Panc1 (cell line): ENCODE measurements at regions not wholly inside any gene's neighbourhood (a gene's known extent, or its start where the extent isn't known, plus 50 kb on each side); places are given as distances from the start of the nearest gene placed in this dataset.

Experiments
- ATAC-seq: fragments of 200-7000 bp; cut with Tn5 transposase; 2 replicates; pipeline ENCODE4 v1.9.1; 2020; ENCODE audit warnings: mild to moderate bottlenecking, moderate library complexity
- BruUV-seq: library from RNA; stranded (reverse); fragments of 400-500 nt; replicated peaks from 2 replicates; lab custom pipeline; 2021; lab: Mats Ljungman, UMichigan
- CTCF ChIA-PET: fragments of 300-600 bp; sonication (Branson Sonifier 250); formaldehyde crosslinking; loops from one replicate; lab custom pipeline; 2022; ENCODE audit warnings: antibody characterized with exemption; lab: Charles Lee
- POLR2A ChIA-PET: fragments of 300-600 bp; sonication (Branson Sonifier 250); formaldehyde crosslinking; loops from one replicate; lab custom pipeline; 2022; ENCODE audit warnings: antibody characterized with exemption; lab: Charles Lee
- DNase-seq: peaks from one replicate; pipeline ENCODE4 v3.0.0-alpha.2; 2010; ENCODE audit warnings: low read depth, low spot score
- H3K27ac ChIP-seq: 2 replicates; pipeline ENCODE4 v1.5.1; 2011; ENCODE audit warnings: mild to moderate bottlenecking, low read length, inconsistent platforms
- H3K27me3 ChIP-seq: fragments of 200-500 bp; sonication (Bioruptor generic); 2 replicates; pipeline ENCODE4 v1.6.0; 2014; ENCODE audit warnings: low read length, inconsistent platforms; ENCODE audit not compliant: control insufficient read depth, insufficient read depth
- H3K36me3 ChIP-seq: fragments of 200-500 bp; sonication (Bioruptor generic); 2 replicates; pipeline ENCODE4 v1.5.1; 2014; ENCODE audit warnings: inconsistent platforms, mild to moderate bottlenecking, low read length, moderate library complexity; ENCODE audit not compliant: control insufficient read depth, insufficient read depth
- H3K4me1 ChIP-seq: 2 replicates; pipeline ENCODE4 v1.5.1; 2011; ENCODE audit warnings: inconsistent platforms, mild to moderate bottlenecking, low read length, moderate library complexity; ENCODE audit not compliant: control insufficient read depth, insufficient read depth
- H3K4me3 ChIP-seq, 2 experiments: 2 replicates each; pipeline ENCODE4 v1.5.1; 2011 to 2012; ENCODE audit warnings: low read depth in 2 of 2, low read length in 2 of 2, mild to moderate bottlenecking in 2 of 2, inconsistent platforms in 1 of 2, moderate library complexity in 1 of 2
- H3K9me3 ChIP-seq: fragments of 200-500 bp; sonication (Bioruptor generic); 2 replicates; pipeline ENCODE4 v1.5.1; 2014; ENCODE audit warnings: low read depth, mild to moderate bottlenecking, inconsistent platforms, low read length, moderate library complexity; ENCODE audit not compliant: control insufficient read depth, insufficient read depth
- POLR2AphosphoS5 ChIP-seq: IDR thresholded peaks from 2 replicates; pipeline ENCODE4 v1.6.1; 2012; ENCODE audit warnings: mild to moderate bottlenecking, low read depth, low read length, moderate library complexity
- SIN3A ChIP-seq: IDR thresholded peaks from 2 replicates; pipeline ENCODE4 v1.6.1; 2012; ENCODE audit warnings: low read depth, mild to moderate bottlenecking, low read length, moderate library complexity, borderline replicate concordance; ENCODE audit not compliant: insufficient read depth
- TCF7L2 ChIP-seq: IDR thresholded peaks from 2 replicates; pipeline ENCODE4 v1.6.1; 2011; ENCODE audit warnings: mild to moderate bottlenecking, low read depth, low read length, inconsistent platforms
- in situ Hi-C: cut with HindIII; loops from 2 replicates; pipeline ENCODE4 v1.10.0; 2016; ENCODE audit warnings: low sequenced_read_pairs, low pct_unique_long_range_greater_than_20kb
- intact Hi-C: fragments of 100-400 bp; cut with micrococcal nuclease; formaldehyde crosslinking; loops from one replicate; pipeline ENCODE4 v1.10.0; 2022; ENCODE audit not compliant: unreplicated experiment
- TF ChIP-seq, protein P1 (sequence below): fragments of 450-650 bp; IDR thresholded peaks from 2 replicates; pipeline ENCODE4 v1.5.1; 2017; ENCODE audit warnings: mild to moderate bottlenecking
- TF ChIP-seq, protein P2 (sequence below), 2 experiments: IDR thresholded peaks; 2 replicates each; pipeline ENCODE4 v1.6.1; 2011 to 2012; ENCODE audit warnings: low read depth in 2 of 2, control low read depth in 1 of 2, low read length in 1 of 2, mild to moderate bottlenecking in 1 of 2, moderate library complexity in 1 of 2; ENCODE audit not compliant: insufficient read depth in 1 of 2

DNA sequence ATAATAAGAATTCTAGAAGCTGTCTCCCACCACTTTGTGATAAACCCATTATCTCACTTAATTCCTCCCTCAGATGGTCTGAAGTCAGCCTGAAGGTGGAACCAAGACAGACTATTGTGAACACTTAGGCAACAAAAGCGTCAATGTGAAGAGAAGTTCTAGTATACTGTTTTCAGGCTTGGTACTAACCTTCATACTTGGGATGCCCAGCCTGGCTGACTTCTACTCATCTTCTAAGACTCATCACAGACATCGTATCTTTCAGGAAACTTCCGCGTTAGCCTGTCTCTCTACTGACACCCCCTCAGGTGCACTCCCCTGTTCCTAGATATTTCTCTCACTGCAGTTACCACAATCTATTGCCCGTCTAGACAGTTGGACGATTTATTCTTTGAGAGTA lies 201.2 kb downstream of the SATB1 start:
- no peak overlapping the region for H3K4me3 ChIP-seq
- in situ Hi-C loops (no loop called here), intact Hi-C loops (no loop called here)
- ATAC-seq, result no peak
- no peak overlapping the region for H3K27ac ChIP-seq
- TF ChIP-seq, protein P1, sequence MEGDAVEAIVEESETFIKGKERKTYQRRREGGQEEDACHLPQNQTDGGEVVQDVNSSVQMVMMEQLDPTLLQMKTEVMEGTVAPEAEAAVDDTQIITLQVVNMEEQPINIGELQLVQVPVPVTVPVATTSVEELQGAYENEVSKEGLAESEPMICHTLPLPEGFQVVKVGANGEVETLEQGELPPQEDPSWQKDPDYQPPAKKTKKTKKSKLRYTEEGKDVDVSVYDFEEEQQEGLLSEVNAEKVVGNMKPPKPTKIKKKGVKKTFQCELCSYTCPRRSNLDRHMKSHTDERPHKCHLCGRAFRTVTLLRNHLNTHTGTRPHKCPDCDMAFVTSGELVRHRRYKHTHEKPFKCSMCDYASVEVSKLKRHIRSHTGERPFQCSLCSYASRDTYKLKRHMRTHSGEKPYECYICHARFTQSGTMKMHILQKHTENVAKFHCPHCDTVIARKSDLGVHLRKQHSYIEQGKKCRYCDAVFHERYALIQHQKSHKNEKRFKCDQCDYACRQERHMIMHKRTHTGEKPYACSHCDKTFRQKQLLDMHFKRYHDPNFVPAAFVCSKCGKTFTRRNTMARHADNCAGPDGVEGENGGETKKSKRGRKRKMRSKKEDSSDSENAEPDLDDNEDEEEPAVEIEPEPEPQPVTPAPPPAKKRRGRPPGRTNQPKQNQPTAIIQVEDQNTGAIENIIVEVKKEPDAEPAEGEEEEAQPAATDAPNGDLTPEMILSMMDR, result no peak
- no peak for TF ChIP-seq SIN3A
- H3K9me3 ChIP-seq, result no peaks in the 10 kb centered on the region
- BruUV-seq, result no TSS peak
- ChIA-PET POLR2A (no interaction called here), CTCF (no interaction called here)
- no peaks in the 10 kb centered on the region for H3K36me3 ChIP-seq
- DNase-seq, result no peak
- no peaks in the 10 kb centered on the region for H3K27me3 ChIP-seq
- H3K4me1 ChIP-seq, result no peaks in the 10 kb centered on the region

DNA sequence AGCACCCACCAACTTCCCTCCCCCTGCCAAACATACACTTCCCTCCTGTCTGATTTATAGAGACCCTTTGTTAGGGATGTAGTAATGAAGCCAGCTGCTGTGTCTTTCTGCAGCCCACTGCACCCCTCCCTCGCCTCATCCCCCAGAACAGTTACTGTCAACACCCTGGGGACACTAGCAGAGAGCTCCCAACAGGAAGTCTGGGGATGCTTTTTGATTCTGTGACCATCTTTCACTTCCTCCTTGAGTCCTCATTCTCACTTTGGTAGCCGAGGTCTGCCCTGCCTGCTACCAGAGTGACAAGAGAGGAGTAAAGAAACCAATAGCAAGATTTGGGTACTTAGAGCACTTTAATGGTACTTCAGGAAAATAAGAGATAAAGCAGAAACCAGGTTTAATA lies 201.6 kb downstream of the SATB1 start:
- BruUV-seq, result no TSS peak
- intact Hi-C loops, result no loop called here
- ATAC-seq (no peak), DNase-seq (no peak)
- Histone ChIP-seq H3K4me1 (no peaks in the 10 kb centered on the region), H3K9me3 (no peaks in the 10 kb centered on the region), H3K27me3 (no peaks in the 10 kb centered on the region), H3K36me3 (no peaks in the 10 kb centered on the region), H3K4me3 (no peak overlapping the region), H3K27ac (no peak overlapping the region)
- TF ChIP-seq SIN3A (no peak), POLR2AphosphoS5 (no peak), TCF7L2 (no peak)
- TF ChIP-seq, protein P1, result no peak
- TF ChIP-seq, protein P2, sequence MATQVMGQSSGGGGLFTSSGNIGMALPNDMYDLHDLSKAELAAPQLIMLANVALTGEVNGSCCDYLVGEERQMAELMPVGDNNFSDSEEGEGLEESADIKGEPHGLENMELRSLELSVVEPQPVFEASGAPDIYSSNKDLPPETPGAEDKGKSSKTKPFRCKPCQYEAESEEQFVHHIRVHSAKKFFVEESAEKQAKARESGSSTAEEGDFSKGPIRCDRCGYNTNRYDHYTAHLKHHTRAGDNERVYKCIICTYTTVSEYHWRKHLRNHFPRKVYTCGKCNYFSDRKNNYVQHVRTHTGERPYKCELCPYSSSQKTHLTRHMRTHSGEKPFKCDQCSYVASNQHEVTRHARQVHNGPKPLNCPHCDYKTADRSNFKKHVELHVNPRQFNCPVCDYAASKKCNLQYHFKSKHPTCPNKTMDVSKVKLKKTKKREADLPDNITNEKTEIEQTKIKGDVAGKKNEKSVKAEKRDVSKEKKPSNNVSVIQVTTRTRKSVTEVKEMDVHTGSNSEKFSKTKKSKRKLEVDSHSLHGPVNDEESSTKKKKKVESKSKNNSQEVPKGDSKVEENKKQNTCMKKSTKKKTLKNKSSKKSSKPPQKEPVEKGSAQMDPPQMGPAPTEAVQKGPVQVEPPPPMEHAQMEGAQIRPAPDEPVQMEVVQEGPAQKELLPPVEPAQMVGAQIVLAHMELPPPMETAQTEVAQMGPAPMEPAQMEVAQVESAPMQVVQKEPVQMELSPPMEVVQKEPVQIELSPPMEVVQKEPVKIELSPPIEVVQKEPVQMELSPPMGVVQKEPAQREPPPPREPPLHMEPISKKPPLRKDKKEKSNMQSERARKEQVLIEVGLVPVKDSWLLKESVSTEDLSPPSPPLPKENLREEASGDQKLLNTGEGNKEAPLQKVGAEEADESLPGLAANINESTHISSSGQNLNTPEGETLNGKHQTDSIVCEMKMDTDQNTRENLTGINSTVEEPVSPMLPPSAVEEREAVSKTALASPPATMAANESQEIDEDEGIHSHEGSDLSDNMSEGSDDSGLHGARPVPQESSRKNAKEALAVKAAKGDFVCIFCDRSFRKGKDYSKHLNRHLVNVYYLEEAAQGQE (IDR thresholded peaks at IDR 0.05; ENCODE audit: insufficient read depth in 1 of 2, low read depth in 2 of 2, low read length in 1 of 2), result no peak
- POLR2A ChIA-PET, result no interaction called here
- CTCF ChIA-PET, result no interaction called here
- in situ Hi-C loops, result no loop called here

DNA sequence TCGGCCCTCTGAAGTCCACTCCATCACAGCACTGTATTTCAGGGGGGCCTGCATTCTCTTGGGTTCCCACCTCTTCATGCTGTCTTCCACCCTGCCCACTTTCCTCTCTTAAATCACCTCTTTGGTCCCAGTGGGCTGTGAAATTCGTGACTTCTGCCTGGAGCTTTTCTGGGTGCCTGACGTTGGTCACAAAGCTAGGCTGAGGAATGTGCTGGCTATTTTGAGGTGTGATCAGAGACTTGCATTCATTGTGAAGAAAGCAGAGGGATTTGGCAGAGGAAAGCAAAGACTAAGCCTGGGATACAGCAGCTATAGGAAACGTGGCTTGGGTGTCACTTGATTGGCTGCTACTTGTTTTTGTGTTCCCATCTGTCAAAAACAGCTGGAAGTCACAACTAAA lies 202.5 kb downstream of the SATB1 start:
- TF ChIP-seq, protein P1, result no peak
- POLR2A ChIA-PET, result no interaction called here
- Histone ChIP-seq H3K36me3 (no peaks in the 10 kb centered on the region), H3K4me1 (no peaks in the 10 kb centered on the region), H3K27me3 (no peaks in the 10 kb centered on the region), H3K27ac (no peak overlapping the region), H3K9me3 (no peaks in the 10 kb centered on the region), H3K4me3 (no peak overlapping the region)
- in situ Hi-C loops, result no loop called here
- intact Hi-C loops, result no loop called here
- DNase-seq (no peak), ATAC-seq (no peak)
- CTCF ChIA-PET, result no interaction called here
- no TSS peak for BruUV-seq
